SK-N-SH treated with all-trans-retinoic acid at 6 μM for 48 hours (cell line): ENCODE measurements at regions not wholly inside any gene's neighbourhood (a gene's known extent, or its start where the extent isn't known, plus 50 kb on each side); places are given as distances from the start of the nearest gene placed in this dataset.

Source experiments
- ATAC-seq: fragments of 200-7000 bp; cut with Tn5 transposase; 3 replicates; pipeline ENCODE4 v1.9.1; 2020; ENCODE audit warnings: mild to moderate bottlenecking, moderate library complexity
- CSDC2 ChIP-seq: fragments of 250-450 bp; sonication (Bioruptor Pico); IDR thresholded peaks from 2 replicates; pipeline ENCODE4 v1.5.0; 2020; ENCODE audit warnings: mild to moderate bottlenecking, moderate library complexity
- ESRRG ChIP-seq: fragments of 250-450 bp; sonication (Bioruptor Pico); IDR thresholded peaks from 2 replicates; pipeline ENCODE4 v1.6.1; 2021; ENCODE audit warnings: mild to moderate bottlenecking
- OSR1 ChIP-seq: fragments of 250-450 bp; sonication (Bioruptor Pico); IDR thresholded peaks from 2 replicates; pipeline ENCODE4 v1.8.0; 2022; ENCODE audit warnings: moderate library complexity, mild to moderate bottlenecking, inconsistent platforms
- PPARA ChIP-seq: fragments of 250-450 bp; sonication (Bioruptor Pico); IDR thresholded peaks from 2 replicates; pipeline ENCODE4 v1.5.0; 2020; ENCODE audit warnings: mild to moderate bottlenecking, borderline replicate concordance
- TCF4 ChIP-seq: fragments of 250-450 bp; sonication (Bioruptor Pico); IDR thresholded peaks from 2 replicates; pipeline ENCODE4 v1.8.0; 2021; ENCODE audit warnings: mild to moderate bottlenecking, moderate library complexity, borderline replicate concordance
- TOX ChIP-seq: fragments of 250-450 bp; sonication (Bioruptor Pico); IDR thresholded peaks from 2 replicates; pipeline ENCODE4 v1.8.0; 2021; ENCODE audit warnings: mild to moderate bottlenecking, moderate library complexity, borderline replicate concordance
- ZC3H10 ChIP-seq: fragments of 250-450 bp; sonication (Bioruptor Pico); IDR thresholded peaks from 2 replicates; pipeline ENCODE4 v1.5.1; 2021; ENCODE audit warnings: mild to moderate bottlenecking, moderate library complexity
- ZFP3 ChIP-seq: fragments of 250-450 bp; sonication (Bioruptor Pico); IDR thresholded peaks from 2 replicates; pipeline ENCODE4 v1.5.0; 2020; ENCODE audit warnings: mild to moderate bottlenecking, moderate library complexity
- ZFP30 ChIP-seq: fragments of 450-650 bp; formaldehyde crosslinking; IDR thresholded peaks from 2 replicates; pipeline ENCODE4 v1.5.0; 2022; ENCODE audit warnings: mild to moderate bottlenecking, moderate library complexity
- ZNF565 ChIP-seq: fragments of 450-650 bp; formaldehyde crosslinking; conservative IDR thresholded peaks from 2 replicates; pipeline ENCODE4 v1.5.0; 2020; ENCODE audit warnings: low read depth, mild to moderate bottlenecking, moderate library complexity
- ZNF70 ChIP-seq: fragments of 450-650 bp; formaldehyde crosslinking; IDR thresholded peaks from 2 replicates; pipeline ENCODE4 v1.5.0; 2020; ENCODE audit warnings: mild to moderate bottlenecking, moderate library complexity
- ZNF8 ChIP-seq: fragments of 450-650 bp; formaldehyde crosslinking; IDR thresholded peaks from 2 replicates; pipeline ENCODE4 v1.5.0; 2020; ENCODE audit warnings: mild to moderate bottlenecking, moderate library complexity
- TF ChIP-seq, protein P1 (sequence below): fragments of 250-450 bp; sonication (Bioruptor Pico); IDR thresholded peaks from 2 replicates; pipeline ENCODE4 v1.8.0; 2020; ENCODE audit warnings: mild to moderate bottlenecking, moderate library complexity, borderline replicate concordance
- TF ChIP-seq, protein P2 (sequence below): fragments of 250-450 bp; sonication (Bioruptor Pico); IDR thresholded peaks from 2 replicates; pipeline ENCODE4 v1.5.0; 2020; ENCODE audit warnings: mild to moderate bottlenecking, moderate library complexity
- TF ChIP-seq, protein P3 (sequence below): fragments of 250-450 bp; sonication (Bioruptor Pico); IDR thresholded peaks from 2 replicates; pipeline ENCODE4 v1.5.1; 2020; ENCODE audit warnings: low read depth, mild to moderate bottlenecking, moderate library complexity
- TF ChIP-seq, protein P4 (sequence below): fragments of 250-450 bp; sonication (Bioruptor Pico); IDR thresholded peaks from 2 replicates; pipeline ENCODE4 v1.8.0; 2021; ENCODE audit warnings: low read depth, mild to moderate bottlenecking, moderate library complexity, borderline replicate concordance
- TF ChIP-seq, protein P5 (sequence below): fragments of 250-450 bp; sonication (Bioruptor Pico); IDR thresholded peaks from 2 replicates; pipeline ENCODE4 v1.5.1; 2021; ENCODE audit warnings: mild to moderate bottlenecking, moderate library complexity

DNA sequence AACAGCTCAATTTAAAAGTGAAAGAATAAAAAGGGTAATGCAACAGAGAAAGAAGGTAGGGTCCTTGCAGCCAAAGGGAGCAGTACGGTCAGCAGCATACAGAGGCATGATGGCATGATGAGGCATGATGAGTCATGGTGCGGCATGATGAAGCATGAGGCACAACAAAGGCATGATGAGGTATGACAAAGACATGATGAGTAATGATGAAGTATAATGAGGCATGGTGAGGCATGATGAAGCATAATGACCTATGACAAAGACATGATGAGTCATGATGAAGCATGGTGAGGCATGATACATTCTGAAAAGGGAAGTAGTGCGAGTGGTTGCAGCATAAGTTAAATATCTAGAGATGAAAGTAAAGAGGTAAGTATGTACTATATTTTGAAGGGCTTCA is 673.2 kb downstream of the TMEM182 start:
- TF ChIP-seq ZNF8 (CRISPR knock-in tag): no peak
- TF ChIP-seq TCF4 (CRISPR knock-in tag): no peak
- TF ChIP-seq ZFP30 (CRISPR knock-in tag): no peak
- no peak for TF ChIP-seq ZNF70 (CRISPR knock-in tag)
- no peak for TF ChIP-seq ZC3H10 (CRISPR knock-in tag)
- TF ChIP-seq, protein P1, sequence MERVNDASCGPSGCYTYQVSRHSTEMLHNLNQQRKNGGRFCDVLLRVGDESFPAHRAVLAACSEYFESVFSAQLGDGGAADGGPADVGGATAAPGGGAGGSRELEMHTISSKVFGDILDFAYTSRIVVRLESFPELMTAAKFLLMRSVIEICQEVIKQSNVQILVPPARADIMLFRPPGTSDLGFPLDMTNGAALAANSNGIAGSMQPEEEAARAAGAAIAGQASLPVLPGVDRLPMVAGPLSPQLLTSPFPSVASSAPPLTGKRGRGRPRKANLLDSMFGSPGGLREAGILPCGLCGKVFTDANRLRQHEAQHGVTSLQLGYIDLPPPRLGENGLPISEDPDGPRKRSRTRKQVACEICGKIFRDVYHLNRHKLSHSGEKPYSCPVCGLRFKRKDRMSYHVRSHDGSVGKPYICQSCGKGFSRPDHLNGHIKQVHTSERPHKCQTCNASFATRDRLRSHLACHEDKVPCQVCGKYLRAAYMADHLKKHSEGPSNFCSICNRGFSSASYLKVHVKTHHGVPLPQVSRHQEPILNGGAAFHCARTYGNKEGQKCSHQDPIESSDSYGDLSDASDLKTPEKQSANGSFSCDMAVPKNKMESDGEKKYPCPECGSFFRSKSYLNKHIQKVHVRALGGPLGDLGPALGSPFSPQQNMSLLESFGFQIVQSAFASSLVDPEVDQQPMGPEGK (CRISPR knock-in tag): no peak
- no peak for TF ChIP-seq ZFP3 (CRISPR knock-in tag)
- no peak for TF ChIP-seq ZNF565
- TF ChIP-seq ESRRG (CRISPR knock-in tag): no peak
- TF ChIP-seq, protein P2, sequence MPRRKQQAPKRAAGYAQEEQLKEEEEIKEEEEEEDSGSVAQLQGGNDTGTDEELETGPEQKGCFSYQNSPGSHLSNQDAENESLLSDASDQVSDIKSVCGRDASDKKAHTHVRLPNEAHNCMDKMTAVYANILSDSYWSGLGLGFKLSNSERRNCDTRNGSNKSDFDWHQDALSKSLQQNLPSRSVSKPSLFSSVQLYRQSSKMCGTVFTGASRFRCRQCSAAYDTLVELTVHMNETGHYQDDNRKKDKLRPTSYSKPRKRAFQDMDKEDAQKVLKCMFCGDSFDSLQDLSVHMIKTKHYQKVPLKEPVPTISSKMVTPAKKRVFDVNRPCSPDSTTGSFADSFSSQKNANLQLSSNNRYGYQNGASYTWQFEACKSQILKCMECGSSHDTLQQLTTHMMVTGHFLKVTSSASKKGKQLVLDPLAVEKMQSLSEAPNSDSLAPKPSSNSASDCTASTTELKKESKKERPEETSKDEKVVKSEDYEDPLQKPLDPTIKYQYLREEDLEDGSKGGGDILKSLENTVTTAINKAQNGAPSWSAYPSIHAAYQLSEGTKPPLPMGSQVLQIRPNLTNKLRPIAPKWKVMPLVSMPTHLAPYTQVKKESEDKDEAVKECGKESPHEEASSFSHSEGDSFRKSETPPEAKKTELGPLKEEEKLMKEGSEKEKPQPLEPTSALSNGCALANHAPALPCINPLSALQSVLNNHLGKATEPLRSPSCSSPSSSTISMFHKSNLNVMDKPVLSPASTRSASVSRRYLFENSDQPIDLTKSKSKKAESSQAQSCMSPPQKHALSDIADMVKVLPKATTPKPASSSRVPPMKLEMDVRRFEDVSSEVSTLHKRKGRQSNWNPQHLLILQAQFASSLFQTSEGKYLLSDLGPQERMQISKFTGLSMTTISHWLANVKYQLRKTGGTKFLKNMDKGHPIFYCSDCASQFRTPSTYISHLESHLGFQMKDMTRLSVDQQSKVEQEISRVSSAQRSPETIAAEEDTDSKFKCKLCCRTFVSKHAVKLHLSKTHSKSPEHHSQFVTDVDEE (CRISPR knock-in tag): no peak
- TF ChIP-seq, protein P3, sequence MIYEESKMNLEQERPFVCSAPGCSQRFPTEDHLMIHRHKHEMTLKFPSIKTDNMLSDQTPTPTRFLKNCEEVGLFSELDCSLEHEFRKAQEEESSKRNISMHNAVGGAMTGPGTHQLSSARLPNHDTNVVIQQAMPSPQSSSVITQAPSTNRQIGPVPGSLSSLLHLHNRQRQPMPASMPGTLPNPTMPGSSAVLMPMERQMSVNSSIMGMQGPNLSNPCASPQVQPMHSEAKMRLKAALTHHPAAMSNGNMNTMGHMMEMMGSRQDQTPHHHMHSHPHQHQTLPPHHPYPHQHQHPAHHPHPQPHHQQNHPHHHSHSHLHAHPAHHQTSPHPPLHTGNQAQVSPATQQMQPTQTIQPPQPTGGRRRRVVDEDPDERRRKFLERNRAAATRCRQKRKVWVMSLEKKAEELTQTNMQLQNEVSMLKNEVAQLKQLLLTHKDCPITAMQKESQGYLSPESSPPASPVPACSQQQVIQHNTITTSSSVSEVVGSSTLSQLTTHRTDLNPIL (CRISPR knock-in tag): no peak
- TF ChIP-seq OSR1 (CRISPR knock-in tag): no peak
- TF ChIP-seq, protein P4, sequence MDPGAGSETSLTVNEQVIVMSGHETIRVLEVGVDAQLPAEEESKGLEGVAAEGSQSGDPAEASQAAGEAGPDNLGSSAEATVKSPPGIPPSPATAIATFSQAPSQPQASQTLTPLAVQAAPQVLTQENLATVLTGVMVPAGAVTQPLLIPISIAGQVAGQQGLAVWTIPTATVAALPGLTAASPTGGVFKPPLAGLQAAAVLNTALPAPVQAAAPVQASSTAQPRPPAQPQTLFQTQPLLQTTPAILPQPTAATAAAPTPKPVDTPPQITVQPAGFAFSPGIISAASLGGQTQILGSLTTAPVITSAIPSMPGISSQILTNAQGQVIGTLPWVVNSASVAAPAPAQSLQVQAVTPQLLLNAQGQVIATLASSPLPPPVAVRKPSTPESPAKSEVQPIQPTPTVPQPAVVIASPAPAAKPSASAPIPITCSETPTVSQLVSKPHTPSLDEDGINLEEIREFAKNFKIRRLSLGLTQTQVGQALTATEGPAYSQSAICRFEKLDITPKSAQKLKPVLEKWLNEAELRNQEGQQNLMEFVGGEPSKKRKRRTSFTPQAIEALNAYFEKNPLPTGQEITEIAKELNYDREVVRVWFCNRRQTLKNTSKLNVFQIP (CRISPR knock-in tag): no peak
- TF ChIP-seq, protein P5, sequence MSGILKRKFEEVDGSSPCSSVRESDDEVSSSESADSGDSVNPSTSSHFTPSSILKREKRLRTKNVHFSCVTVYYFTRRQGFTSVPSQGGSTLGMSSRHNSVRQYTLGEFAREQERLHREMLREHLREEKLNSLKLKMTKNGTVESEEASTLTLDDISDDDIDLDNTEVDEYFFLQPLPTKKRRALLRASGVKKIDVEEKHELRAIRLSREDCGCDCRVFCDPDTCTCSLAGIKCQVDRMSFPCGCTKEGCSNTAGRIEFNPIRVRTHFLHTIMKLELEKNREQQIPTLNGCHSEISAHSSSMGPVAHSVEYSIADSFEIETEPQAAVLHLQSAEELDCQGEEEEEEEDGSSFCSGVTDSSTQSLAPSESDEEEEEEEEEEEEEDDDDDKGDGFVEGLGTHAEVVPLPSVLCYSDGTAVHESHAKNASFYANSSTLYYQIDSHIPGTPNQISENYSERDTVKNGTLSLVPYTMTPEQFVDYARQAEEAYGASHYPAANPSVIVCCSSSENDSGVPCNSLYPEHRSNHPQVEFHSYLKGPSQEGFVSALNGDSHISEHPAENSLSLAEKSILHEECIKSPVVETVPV (CRISPR knock-in tag): no peak
- TF ChIP-seq PPARA (CRISPR knock-in tag): no peak
- ATAC-seq: no peak

DNA sequence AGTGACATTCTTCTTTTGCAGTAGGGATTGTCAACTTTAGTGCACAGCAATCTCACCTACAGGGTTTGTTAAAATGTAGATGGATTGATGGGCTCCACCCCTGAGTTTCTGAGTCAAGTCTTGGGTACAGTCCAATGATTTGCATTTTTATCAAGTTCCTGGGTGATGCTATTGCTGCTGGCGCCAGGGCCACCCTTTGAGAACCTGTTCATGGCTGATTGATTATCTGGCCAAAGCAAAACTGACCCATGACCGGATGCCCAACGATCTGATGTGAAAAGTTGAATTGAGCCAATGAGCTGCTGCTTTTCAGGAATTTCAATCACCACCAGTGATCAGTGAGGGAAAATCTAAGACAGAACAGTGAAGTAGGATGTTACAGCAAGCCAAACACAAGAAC is 675.3 kb downstream of the TMEM182 start:
- no peak for TF ChIP-seq ZFP3 (CRISPR knock-in tag)
- TF ChIP-seq, protein P2 (CRISPR knock-in tag): no peak
- no peak for TF ChIP-seq TOX (CRISPR knock-in tag)
- TF ChIP-seq, protein P4 (CRISPR knock-in tag): no peak
- TF ChIP-seq CSDC2 (CRISPR knock-in tag): no peak

More for the DNA sequence above, 675.3 kb downstream of the TMEM182 start:
- ATAC-seq: no peak
